Astrocyte (in vitro differentiated cells and primary cell): ENCODE measurements at regions not wholly inside any gene's neighbourhood (a gene's known extent, or its start where the extent isn't known, plus 50 kb on each side); places are given as distances from the start of the nearest gene placed in this dataset.

ENCODE experiments used
- CTCF ChIP-seq: IDR thresholded peaks from 2 replicates; pipeline ENCODE4 v1.5.1; 2011; ENCODE audit warnings: low read depth, mild to moderate bottlenecking, inconsistent platforms, low read length, moderate library complexity; ENCODE audit not compliant: insufficient read depth
- EZH2 ChIP-seq: IDR thresholded peaks from 2 replicates; pipeline ENCODE4 v1.6.1; 2012; ENCODE audit warnings: mild to moderate bottlenecking, low read length, inconsistent platforms; ENCODE audit not compliant: insufficient read depth

- TF ChIP-seq EZH2 (no peak), CTCF (no peak)
Observed at GRCh38 chr3:194933465-194933864, 247.8 kb downstream of the FAM43A start.
